Neuronal stem cell (in vitro differentiated cells): ENCODE measurements at regions not wholly inside any gene's neighbourhood (a gene's known extent, or its start where the extent isn't known, plus 50 kb on each side); places are given as distances from the start of the nearest gene placed in this dataset.

Experiments
- DNase-seq: peaks from one replicate; pipeline ENCODE4 v3.0.0-alpha.2; 2013; ENCODE audit warnings: low spot score
- H2AFZ ChIP-seq: one replicate; pipeline ENCODE4 v1.6.1; 2013; ENCODE audit warnings: mild to moderate bottlenecking, low read length, inconsistent platforms
- H2AK5ac ChIP-seq: 2 replicates; pipeline ENCODE4 v1.6.1; 2013; ENCODE audit warnings: low read depth, mild to moderate bottlenecking, inconsistent platforms, low read length, moderate library complexity, mixed read lengths
- H2BK120ac ChIP-seq: 2 replicates; pipeline ENCODE4 v1.6.1; 2013; ENCODE audit warnings: low read depth, mild to moderate bottlenecking, inconsistent platforms, low read length, moderate library complexity, mixed read lengths
- H2BK12ac ChIP-seq: one replicate; pipeline ENCODE4 v1.6.1; 2013; ENCODE audit warnings: low read length, inconsistent platforms
- H2BK15ac ChIP-seq: 2 replicates; pipeline ENCODE4 v1.6.1; 2013; ENCODE audit warnings: mild to moderate bottlenecking, low read length, inconsistent platforms, mixed read lengths
- H2BK5ac ChIP-seq: one replicate; pipeline ENCODE4 v1.6.1; 2013; ENCODE audit warnings: inconsistent platforms, mild to moderate bottlenecking, low read length, moderate library complexity
- H3K14ac ChIP-seq: one replicate; pipeline ENCODE4 v1.6.1; 2013; ENCODE audit warnings: low read length, inconsistent platforms
- H3K18ac ChIP-seq: 2 replicates; pipeline ENCODE4 v1.6.1; 2013; ENCODE audit warnings: low read length, inconsistent platforms
- H3K23ac ChIP-seq: 2 replicates; pipeline ENCODE4 v1.6.1; 2013; ENCODE audit warnings: low read depth, mild to moderate bottlenecking, mixed read lengths, low read length, inconsistent platforms; ENCODE audit not compliant: poor library complexity
- H3K27ac ChIP-seq: replicated peaks from 3 replicates; pipeline ENCODE4 v1.5.1; 2013; ENCODE audit warnings: low read length, inconsistent platforms
- H3K27me3 ChIP-seq, 3 experiments: 2 replicates each; pipeline ENCODE4 v1.6.1; 2013; ENCODE audit warnings: low read length in 3 of 3, mild to moderate bottlenecking in 2 of 3, inconsistent platforms in 1 of 3, low read depth in 1 of 3, mixed read lengths in 1 of 3, moderate library complexity in 1 of 3; ENCODE audit not compliant: control insufficient read depth in 3 of 3, insufficient read depth in 3 of 3
- H3K36me3 ChIP-seq, 2 donors: replicated peaks in 1 of 2; 2 replicates each; pipeline ENCODE4 v1.6.1; 2013; ENCODE audit warnings: low read length in 2 of 2; ENCODE audit not compliant: control insufficient read depth in 2 of 2, insufficient read depth in 2 of 2
- H3K4ac ChIP-seq: 2 replicates; pipeline ENCODE4 v1.6.1; 2013; ENCODE audit warnings: inconsistent platforms, mild to moderate bottlenecking, low read length, moderate library complexity
- H3K4me1 ChIP-seq, 2 donors: 1 replicate in 1 of 2; 2 replicates in 1 of 2; pipeline ENCODE4 v1.6.1; 2013; ENCODE audit warnings: low read length in 2 of 2, low read depth in 1 of 2; ENCODE audit not compliant: control insufficient read depth in 2 of 2, insufficient read depth in 1 of 2
- H3K4me2 ChIP-seq: one replicate; pipeline ENCODE4 v1.6.1; 2013; ENCODE audit warnings: mild to moderate bottlenecking, low read length, inconsistent platforms; ENCODE audit not compliant: insufficient read depth, poor library complexity, severe bottlenecking
- H3K4me3 ChIP-seq, 2 donors: 2 replicates each; pipeline ENCODE4 v1.5.1; 2013; ENCODE audit warnings: low read length in 2 of 2, mild to moderate bottlenecking in 2 of 2, inconsistent platforms in 1 of 2, moderate library complexity in 1 of 2
- H3K79me1 ChIP-seq: one replicate; pipeline ENCODE4 v1.6.1; 2013; ENCODE audit warnings: low read depth, mild to moderate bottlenecking, inconsistent platforms, low read length, moderate library complexity
- H3K9ac ChIP-seq: one replicate; pipeline ENCODE4 v1.6.1; 2013; ENCODE audit warnings: mild to moderate bottlenecking, low read depth, low read length, inconsistent platforms; ENCODE audit not compliant: poor library complexity
- H3K9me3 ChIP-seq, 2 donors: replicated peaks in 1 of 2; 2 replicates each; pipeline versions ENCODE3 to v1.6.1; 2013; ENCODE audit warnings: low read length in 2 of 2, mild to moderate bottlenecking in 2 of 2, inconsistent platforms in 1 of 2, low read depth in 1 of 2, mixed read lengths in 1 of 2, moderate library complexity in 1 of 2; ENCODE audit not compliant: control insufficient read depth in 2 of 2, insufficient read depth in 1 of 2
- H4K8ac ChIP-seq: one replicate; pipeline ENCODE4 v1.6.1; 2013; ENCODE audit warnings: low read depth, mild to moderate bottlenecking, inconsistent platforms, low read length, moderate library complexity
- H4K91ac ChIP-seq: one replicate; pipeline ENCODE4 v1.6.1; 2013; ENCODE audit warnings: low read length, low read depth, mild to moderate bottlenecking, inconsistent platforms; ENCODE audit not compliant: poor library complexity
- WGBS, 2 donors: extraction: QIAGEN DNeasy Blood & Tissue Kit; methylation state at CpG; one replicate each; pipeline ENCODE4 v1.1.7; 2013; ENCODE audit warnings: missing lambda C conversion rate in 2 of 2, mixed read lengths in 1 of 2; ENCODE audit not compliant: insufficient read length in 2 of 2, insufficient replicate concordance in 1 of 2; ENCODE audit errors: extremely low coverage in 2 of 2; 5-methylcytosine and 5-hydroxymethylcytosine counted together

DNA sequence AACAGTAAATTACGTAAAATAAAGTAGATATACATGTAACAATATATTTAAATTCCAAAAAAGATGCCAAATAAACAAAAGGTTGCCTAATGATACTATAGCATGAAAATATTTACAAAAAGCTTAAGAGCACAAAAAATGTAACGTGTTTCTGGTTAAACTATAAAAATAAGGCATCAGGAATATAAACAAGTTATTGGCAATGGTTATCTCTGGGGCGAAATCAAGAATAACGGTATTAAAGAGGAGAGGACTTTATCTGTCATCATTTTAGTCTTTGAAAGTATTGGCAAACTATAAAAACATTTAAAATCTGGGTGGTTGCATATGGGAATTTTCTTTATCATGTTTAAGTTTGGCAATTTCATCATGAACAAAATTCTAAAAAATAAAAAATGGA, 1599.2 kb downstream of the MAT2B start:
- Histone ChIP-seq H2AFZ (no peak overlapping the region), H2BK5ac (no peak overlapping the region), H4K91ac (no peak overlapping the region), H3K9me3 (peaks cover 2 to 7% of the 10 kb centered on the region in 2 donors), H3K4me3 (no peak overlapping the region), H4K8ac (no peak overlapping the region), H3K27me3 (no peaks in the 10 kb centered on the region), H3K4me1 (no peaks in the 10 kb centered on the region), H2BK120ac (no peak overlapping the region), H3K79me1 (no peaks in the 10 kb centered on the region), H3K4me2 (no peak overlapping the region), H3K23ac (no peak overlapping the region), H2AK5ac (no peak overlapping the region), H3K4ac (no peak overlapping the region), H2BK15ac (no peak overlapping the region), H2BK12ac (no peak overlapping the region), H3K36me3 (no peaks in the 10 kb centered on the region), H3K18ac (no peak overlapping the region), H3K14ac (no peak overlapping the region), H3K27ac (no peak overlapping the region), H3K9ac (no peak overlapping the region)
- DNase-seq = no peak
- WGBS, 2 donors = no CpG with 5 or more reads among the region's 4 CpGs

DNA sequence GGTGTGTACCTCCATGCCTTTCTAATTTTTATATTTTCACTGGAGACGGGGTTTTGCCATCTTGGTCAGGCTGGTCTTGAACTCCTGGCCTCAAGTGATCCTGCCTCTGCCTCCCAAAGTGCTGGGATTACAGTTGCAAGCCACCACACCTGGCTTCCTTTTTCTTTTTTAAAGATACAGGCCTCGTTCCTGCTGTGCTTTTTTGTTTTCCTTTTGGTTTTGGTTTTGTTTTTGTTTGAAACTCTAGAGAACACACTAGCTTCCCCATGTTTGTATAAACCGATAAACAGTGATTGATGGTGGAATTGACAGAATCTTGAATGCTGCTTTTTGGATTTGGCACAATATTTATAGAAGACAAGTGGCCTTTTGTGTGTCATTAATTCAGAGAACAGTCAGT, 1603.4 kb downstream of the MAT2B start:
- Histone ChIP-seq H3K4ac (no peak overlapping the region), H3K4me1 (no peaks in the 10 kb centered on the region), H4K8ac (no peak overlapping the region), H3K79me1 (no peaks in the 10 kb centered on the region), H2BK12ac (no peak overlapping the region), H3K23ac (no peak overlapping the region), H3K36me3 (no peaks in the 10 kb centered on the region), H3K9ac (no peak overlapping the region), H4K91ac (no peak overlapping the region), H3K4me2 (no peak overlapping the region), H2AFZ (no peak overlapping the region), H3K27me3 (no peaks in the 10 kb centered on the region), H3K9me3 (no peaks in the 10 kb centered on the region), H2BK15ac (no peak overlapping the region), H3K18ac (no peak overlapping the region), H2AK5ac (no peak overlapping the region), H2BK120ac (no peak overlapping the region), H3K4me3 (no peak overlapping the region), H3K14ac (no peak overlapping the region), H2BK5ac (no peak overlapping the region), H3K27ac (no peak overlapping the region)
- no CpG with 5 or more reads among the region's 3 CpGs for WGBS, 2 donors
- no peak for DNase-seq

DNA sequence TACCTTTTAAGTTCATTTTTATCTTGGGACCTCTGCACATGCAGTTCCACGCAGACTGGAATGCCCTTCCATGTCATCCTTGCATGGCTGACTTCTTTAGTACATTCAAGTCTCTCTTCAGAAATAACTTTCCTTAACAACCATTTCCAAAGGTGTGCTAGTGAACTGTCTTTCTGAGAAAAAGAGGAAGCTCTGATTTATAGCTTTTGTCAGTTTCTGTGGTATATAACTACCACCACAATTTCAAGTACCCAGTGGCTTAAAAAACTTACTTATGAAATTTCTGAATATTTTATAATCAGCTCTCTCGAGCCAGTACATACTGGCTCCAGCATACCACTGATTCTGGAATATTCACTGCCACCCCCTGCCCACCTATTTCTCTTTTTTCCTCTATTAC, 1613.8 kb downstream of the MAT2B start:
- H3K79me1 ChIP-seq = no peaks in the 10 kb centered on the region
- no peak overlapping the region for H4K91ac ChIP-seq
- no peak overlapping the region for H3K23ac ChIP-seq
- H2BK5ac ChIP-seq = no peak overlapping the region
- no peak overlapping the region for H2BK12ac ChIP-seq
- H3K14ac ChIP-seq = no peak overlapping the region
- no peak overlapping the region for H2AK5ac ChIP-seq
- H2BK120ac ChIP-seq = no peak overlapping the region
- H3K4ac ChIP-seq = no peak overlapping the region
- no peaks in the 10 kb centered on the region for H3K36me3 ChIP-seq
- H3K4me3 ChIP-seq = no peak overlapping the region
- H3K9ac ChIP-seq = no peak overlapping the region
- H2AFZ ChIP-seq = no peak overlapping the region
- no peaks in the 10 kb centered on the region for H3K27me3 ChIP-seq
- H3K27ac ChIP-seq = no peak overlapping the region
- H3K18ac ChIP-seq = no peak overlapping the region
- no peak overlapping the region for H3K4me2 ChIP-seq
- no peak overlapping the region for H2BK15ac ChIP-seq
- no peak for DNase-seq
- no CpG with 5 or more reads among the region's 2 CpGs for WGBS, 2 donors
- H3K4me1 ChIP-seq = no peaks in the 10 kb centered on the region
- no peak overlapping the region for H4K8ac ChIP-seq
- H3K9me3 ChIP-seq = peaks cover 2 to 4% of the 10 kb centered on the region in 2 donors

DNA sequence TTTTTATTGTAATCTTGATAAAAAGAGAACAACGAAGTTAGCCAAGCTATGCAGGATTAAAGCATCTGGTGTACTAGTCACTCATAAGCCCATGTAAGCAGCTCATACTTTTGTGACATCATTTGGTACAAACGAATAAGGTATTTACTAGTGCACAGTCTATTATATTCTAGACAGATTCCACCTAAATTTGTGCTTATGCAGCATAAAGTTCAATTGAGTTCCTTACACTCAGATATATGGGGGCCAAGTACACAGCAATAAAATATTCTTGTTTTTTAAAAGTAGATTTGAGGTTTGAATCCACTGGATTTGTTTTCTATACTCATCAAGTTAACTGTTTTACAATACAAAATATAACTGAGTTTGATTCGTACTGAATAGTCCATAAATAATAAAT, 1621.2 kb downstream of the MAT2B start:
- H4K8ac ChIP-seq = no peak overlapping the region

More for the DNA sequence above, 1621.2 kb downstream of the MAT2B start:
- H2BK120ac ChIP-seq = no peak overlapping the region
- H3K4me2 ChIP-seq = no peak overlapping the region
- H2AFZ ChIP-seq = no peak overlapping the region
- no peaks in the 10 kb centered on the region for H3K27me3 ChIP-seq
- peaks cover 0 to 1% of the 10 kb centered on the region in 2 donors for H3K4me1 ChIP-seq
- H2AK5ac ChIP-seq = no peak overlapping the region
- no peaks in the 10 kb centered on the region for H3K36me3 ChIP-seq
- H2BK12ac ChIP-seq = no peak overlapping the region
- no CpG with 5 or more reads among the region's 3 CpGs for WGBS, 2 donors
- no peak overlapping the region for H3K23ac ChIP-seq
- H3K9me3 ChIP-seq = no peaks in the 10 kb centered on the region
- no peak overlapping the region for H3K9ac ChIP-seq
- no peak overlapping the region for H3K18ac ChIP-seq
- H3K27ac ChIP-seq = no peak overlapping the region
- DNase-seq = no peak
- no peak overlapping the region for H3K4me3 ChIP-seq
- H2BK5ac ChIP-seq = no peak overlapping the region
- no peak overlapping the region for H2BK15ac ChIP-seq
- no peak overlapping the region for H3K4ac ChIP-seq
- no peak overlapping the region for H3K14ac ChIP-seq
- H4K91ac ChIP-seq = no peak overlapping the region
- H3K79me1 ChIP-seq = no peaks in the 10 kb centered on the region
